ENCODE measurements at regions not wholly inside any gene's neighbourhood (a gene's known extent, or its start where the extent isn't known, plus 50 kb on each side); places are given as distances from the start of the nearest gene placed in this dataset.

GRCh38 chr7:68414631-68415425, 1183.4 kb upstream of the AUTS2 start:
- TF ChIP-seq CTCF (IDR thresholded peaks at IDR 0.05): no peak
- TF ChIP-seq POLR2A (IDR thresholded peaks at IDR 0.05): no peak
- no peak for TF ChIP-seq POLR2AphosphoS5 (IDR thresholded peaks at IDR 0.05)
